Left renal pelvis (tissue), 4 donors: ENCODE measurements at regions not wholly inside any gene's neighbourhood (a gene's known extent, or its start where the extent isn't known, plus 50 kb on each side); places are given as distances from the start of the nearest gene placed in this dataset.
"Not testable (repeated sequence)": the region's sequence is repeated elsewhere in the genome, so short reads cannot be mapped to it uniquely, and the experiment has no call there.

ENCODE experiments used
- DNase-seq, 4 donors: peaks; one replicate each; pipeline ENCODE4 v3.0.0-alpha.2; 2013; ENCODE audit warnings: low read depth in 4 of 4, low spot score in 3 of 4

GRCh38 chr1:146883190-146883589 is 54.9 kb upstream of the NBPF12 start:
- not testable (repeated sequence) for DNase-seq

DNA sequence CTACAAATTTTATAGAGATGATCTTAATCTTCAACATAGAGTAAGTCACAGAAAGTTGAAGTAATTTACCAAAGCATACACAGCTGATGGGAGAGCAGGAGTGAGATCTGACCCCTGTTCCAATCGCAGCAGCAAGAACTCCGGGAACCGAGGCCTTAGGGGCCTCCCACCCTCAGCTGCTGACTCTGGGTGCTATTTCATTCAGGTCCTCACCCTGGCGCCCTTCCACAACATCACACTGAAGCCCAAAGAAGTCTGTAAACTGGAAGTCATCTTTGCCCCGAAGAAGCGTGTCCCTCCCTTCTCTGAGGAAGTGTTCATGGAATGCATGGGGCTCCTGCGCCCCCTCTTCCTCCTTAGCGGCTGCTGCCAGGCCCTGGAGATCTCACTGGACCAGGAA is 57.0 kb upstream of the NBPF12 start:
- DNase-seq: not testable (repeated sequence)

DNA sequence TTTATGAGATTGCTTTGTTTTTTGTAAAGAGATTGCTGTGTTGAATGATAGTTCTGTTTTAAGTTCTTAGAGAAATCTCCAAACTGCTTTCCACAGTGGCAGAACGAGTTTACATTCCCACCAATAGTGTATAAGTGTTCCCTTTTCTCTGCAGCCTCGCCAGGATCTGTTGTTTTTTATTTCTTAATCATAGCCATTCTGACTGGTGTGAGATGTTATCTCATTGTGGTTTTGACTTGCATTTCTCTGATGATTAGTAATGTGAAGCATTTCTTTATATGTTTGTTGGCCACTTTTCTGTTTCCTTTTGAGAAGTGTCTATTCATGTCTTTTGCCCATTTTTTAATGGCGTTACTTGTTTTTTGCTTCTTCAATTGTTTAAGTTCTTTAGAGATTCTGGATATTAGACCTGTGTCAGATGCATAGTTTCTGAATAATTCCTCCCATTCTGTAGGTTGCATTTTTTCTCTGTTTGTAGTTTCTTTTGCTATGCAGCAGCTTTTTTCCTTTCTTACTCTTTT is 74.3 kb upstream of the NBPF12 start:
- not testable (repeated sequence) for DNase-seq

- not testable (repeated sequence) for DNase-seq
These were observed 85.0 kb upstream of the NBPF12 start for GRCh38 chr1:146853147-146853546.

DNA sequence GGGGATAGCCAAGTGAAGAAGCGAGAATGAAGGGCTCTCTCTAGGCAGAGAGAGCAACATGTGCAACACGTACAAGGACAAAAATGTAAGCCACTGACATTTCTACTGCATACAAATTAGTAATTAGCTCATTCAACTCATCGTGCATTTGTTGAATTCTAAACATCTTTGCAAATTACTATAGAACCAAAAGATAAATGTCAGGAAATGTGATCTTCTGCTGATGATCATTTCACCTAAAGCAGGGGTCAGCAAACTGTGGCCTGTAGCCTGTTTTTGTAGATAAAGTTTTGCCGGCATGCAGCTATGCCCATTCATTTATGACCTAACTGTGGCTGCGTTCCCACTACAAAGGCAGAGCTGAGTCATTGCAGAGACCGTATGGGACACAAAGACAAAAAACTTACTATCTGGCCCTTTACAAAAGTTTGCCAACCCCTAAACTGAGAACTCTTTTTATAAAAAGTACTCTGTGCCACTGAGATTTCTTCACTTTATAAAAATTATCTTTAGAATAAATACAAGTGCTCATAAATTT is 87.7 kb upstream of the NBPF12 start:
- not testable (repeated sequence) for DNase-seq

- not testable (repeated sequence) for DNase-seq
These were observed 99.4 kb upstream of the NBPF12 start for GRCh38 chr1:146838725-146839124.

- DNase-seq: not testable (repeated sequence)
These were observed 111.2 kb upstream of the NBPF12 start for GRCh38 chr1:146826957-146827356.

- DNase-seq: not testable (repeated sequence)
These were observed 143.9 kb upstream of the NBPF12 start for GRCh38 chr1:146794236-146794635.

GRCh38 chr1:146792725-146793124 is 145.4 kb upstream of the NBPF12 start:
- DNase-seq: peak in 1 of 4 donors; percentile 2

- DNase-seq: not testable (repeated sequence)
These were observed 153.7 kb upstream of the NBPF12 start for GRCh38 chr1:146784212-146784940.

DNA sequence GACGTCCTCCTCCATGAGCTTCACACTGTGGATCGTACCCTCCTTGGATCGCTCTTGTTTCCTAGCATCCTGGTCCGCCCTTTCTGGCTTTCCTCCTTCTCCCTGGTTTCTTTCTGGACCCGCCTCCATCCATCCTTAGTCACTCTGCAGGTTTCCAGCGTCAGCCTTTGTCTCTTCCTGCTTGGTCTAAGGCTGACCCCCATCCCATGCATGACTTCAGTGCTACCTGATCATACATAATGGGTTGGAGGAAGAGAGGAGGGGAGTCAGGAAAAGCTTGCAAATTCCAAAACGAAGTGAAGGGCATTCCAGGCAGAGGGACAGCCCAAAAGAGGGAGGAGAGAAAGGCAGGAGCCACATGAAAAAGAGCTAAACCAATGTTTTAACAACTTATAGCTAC is 156.9 kb upstream of the NBPF12 start:
- DNase-seq: not testable (repeated sequence)

DNA sequence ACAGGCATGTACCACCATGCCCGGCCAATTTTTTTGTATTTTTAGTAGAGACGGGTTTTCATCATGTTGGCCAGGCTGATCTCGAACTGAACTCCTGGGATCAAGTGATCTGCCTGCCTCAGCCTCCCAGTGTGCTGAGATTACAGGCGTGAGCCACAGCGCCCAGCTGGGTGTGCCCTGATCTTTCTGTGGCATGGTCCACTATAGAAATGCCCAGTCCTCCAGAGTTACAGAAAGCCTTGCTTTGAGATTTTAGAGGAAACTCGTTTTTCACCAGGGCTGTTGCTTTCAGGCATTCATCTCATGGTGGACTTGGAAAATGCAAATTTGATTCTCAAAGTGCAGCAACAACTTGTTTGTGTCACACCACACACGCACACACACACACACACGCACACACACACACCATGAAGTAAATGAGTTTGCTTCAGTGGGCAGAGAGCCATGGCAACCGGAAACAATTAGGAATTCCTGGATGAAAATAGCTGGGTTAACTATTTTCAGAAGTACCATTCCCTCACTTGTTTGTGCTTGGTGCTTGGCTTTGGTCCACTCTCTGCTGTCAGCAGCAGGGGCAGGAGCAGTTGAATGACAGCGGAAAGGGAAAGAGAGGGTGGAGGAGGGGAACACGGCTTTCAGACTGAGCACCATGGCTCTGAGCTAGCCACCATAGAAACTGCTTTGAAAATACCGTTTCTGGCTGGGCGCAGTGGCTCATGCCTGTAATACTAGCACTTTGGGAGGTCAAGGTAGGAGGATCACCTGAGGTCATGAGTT is 160.1 kb upstream of the NBPF12 start:
- peak; percentile 25 to 67 (median 56) for DNase-seq

DNA sequence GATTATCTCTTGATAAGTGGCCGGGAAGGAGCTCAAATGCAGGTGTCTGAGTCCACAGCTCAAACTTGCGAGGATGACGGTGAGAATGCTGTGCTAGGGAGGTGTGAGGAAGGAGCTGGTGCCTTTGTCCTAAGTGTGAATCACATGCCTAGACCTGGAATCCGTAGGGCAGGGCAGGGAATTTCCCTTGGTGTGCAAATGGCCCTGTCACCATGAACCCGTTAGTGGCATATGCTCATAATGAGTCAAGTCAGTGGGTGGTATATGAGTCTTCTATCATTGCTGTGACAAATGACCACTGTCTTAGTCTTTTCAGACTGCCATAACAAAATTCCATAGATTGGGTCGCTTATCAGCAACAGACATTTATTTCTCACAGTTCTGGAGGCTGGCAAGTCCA is 163.1 kb upstream of the NBPF12 start:
- not testable (repeated sequence) for DNase-seq

DNA sequence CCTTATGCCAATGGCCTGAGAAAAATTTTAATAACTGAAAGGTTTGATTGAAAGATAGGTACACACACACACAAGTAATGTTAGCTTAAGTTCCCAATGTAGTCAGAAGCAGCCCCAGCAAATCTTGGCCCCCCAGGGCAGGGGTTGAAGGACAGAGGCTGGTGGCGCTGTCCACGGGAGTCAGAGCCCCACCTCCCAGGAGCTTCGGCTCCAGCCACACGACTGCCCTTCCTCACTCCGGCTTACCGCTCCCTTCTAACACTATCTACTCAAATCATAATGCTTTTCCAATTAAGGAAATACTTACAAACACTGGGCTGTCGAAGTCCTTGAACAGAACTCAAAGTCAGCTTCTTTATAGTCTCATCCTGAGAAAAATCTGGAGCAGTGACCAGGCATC is 163.9 kb upstream of the NBPF12 start:
- DNase-seq: not testable (repeated sequence)

- not testable (repeated sequence) for DNase-seq
These were observed 166.7 kb upstream of the NBPF12 start for GRCh38 chr1:146771409-146771808.

DNA sequence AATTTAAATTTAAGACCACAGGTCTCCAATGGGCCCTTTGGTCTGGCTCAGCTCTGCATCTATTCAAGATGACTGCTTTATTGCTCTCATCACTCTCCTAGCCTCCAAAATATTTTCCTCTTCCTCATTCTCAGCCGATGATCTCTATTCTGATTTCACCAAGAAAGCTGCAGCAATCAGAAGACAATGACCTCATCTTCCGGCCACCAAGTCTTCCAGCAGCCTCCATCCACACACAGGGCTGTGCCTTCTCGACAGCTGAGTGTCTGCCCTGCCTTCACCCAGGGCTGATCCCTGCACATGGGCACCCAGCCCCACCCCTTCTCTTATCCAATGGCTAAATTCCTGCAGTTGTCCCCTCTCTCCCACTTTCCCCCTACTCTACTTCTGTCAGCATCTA is 167.1 kb upstream of the NBPF12 start:
- DNase-seq: not testable (repeated sequence)

GRCh38 chr1:146763234-146763633 is 174.9 kb upstream of the NBPF12 start:
- DNase-seq: not testable (repeated sequence)

- DNase-seq: not testable (repeated sequence)
These were observed 181.3 kb upstream of the NBPF12 start for GRCh38 chr1:146756858-146757257.

GRCh38 chr1:146748686-146749085 is 189.4 kb upstream of the NBPF12 start:
- DNase-seq: not testable (repeated sequence)

GRCh38 chr1:146731981-146732680 is 206.0 kb upstream of the NBPF12 start:
- DNase-seq: not testable (repeated sequence)
